ENCODE measurements at regions not wholly inside any gene's neighbourhood (a gene's known extent, or its start where the extent isn't known, plus 50 kb on each side); places are given as distances from the start of the nearest gene placed in this dataset.

GRCh38 chrX:43479850-43480249, 176.2 kb upstream of the MAOA start:
- Histone ChIP-seq H3K27me3 (ENCODE audit: insufficient read depth, low read length) (no peaks in the 10 kb centered on the region), H3K9me3 (ENCODE audit: low read length) (no peaks in the 10 kb centered on the region), H3K4me1 (ENCODE audit: insufficient read depth, low read length) (no peaks in the 10 kb centered on the region), H2AFZ (ENCODE audit: low read depth, low read length) (no peak overlapping the region), H3K36me3 (ENCODE audit: insufficient read depth, low read length) (no peaks in the 10 kb centered on the region), H3K4me3 (ENCODE audit: low read length) (no peak overlapping the region)

GRCh38 chrX:43481576-43481975, 174.5 kb upstream of the MAOA start:
- no peaks in the 10 kb centered on the region for H3K27me3 ChIP-seq (ENCODE audit: insufficient read depth, low read length)
- H3K36me3 ChIP-seq (ENCODE audit: insufficient read depth, low read length), result no peaks in the 10 kb centered on the region
- H3K4me1 ChIP-seq (ENCODE audit: insufficient read depth, low read length), result no peaks in the 10 kb centered on the region
- no peak overlapping the region for H2AFZ ChIP-seq (ENCODE audit: low read depth, low read length)
- no peaks in the 10 kb centered on the region for H3K9me3 ChIP-seq (ENCODE audit: low read length)
- no peak overlapping the region for H3K4me3 ChIP-seq (ENCODE audit: low read length)

- no peaks in the 10 kb centered on the region for H3K9me3 ChIP-seq (ENCODE audit: low read length)
- H3K36me3 ChIP-seq (ENCODE audit: insufficient read depth, low read length), result no peaks in the 10 kb centered on the region
- H2AFZ ChIP-seq (ENCODE audit: low read depth, low read length), result no peak overlapping the region
- no peak overlapping the region for H3K4me3 ChIP-seq (ENCODE audit: low read length)
- no peaks in the 10 kb centered on the region for H3K27me3 ChIP-seq (ENCODE audit: insufficient read depth, low read length)
- H3K4me1 ChIP-seq (ENCODE audit: insufficient read depth, low read length), result no peaks in the 10 kb centered on the region
These were observed 162.3 kb upstream of the MAOA start for GRCh38 chrX:43493756-43494155.

GRCh38 chrX:43500246-43500645, 155.9 kb upstream of the MAOA start:
- H3K36me3 ChIP-seq (ENCODE audit: insufficient read depth, low read length), result no peaks in the 10 kb centered on the region
- no peaks in the 10 kb centered on the region for H3K9me3 ChIP-seq (ENCODE audit: low read length)
- H3K27me3 ChIP-seq (ENCODE audit: insufficient read depth, low read length), result no peaks in the 10 kb centered on the region
- no peak overlapping the region for H2AFZ ChIP-seq (ENCODE audit: low read depth, low read length)
- H3K4me3 ChIP-seq (ENCODE audit: low read length), result no peak overlapping the region
- H3K4me1 ChIP-seq (ENCODE audit: insufficient read depth, low read length), result no peaks in the 10 kb centered on the region

GRCh38 chrX:43500996-43501694, 155.0 kb upstream of the MAOA start:
- no peaks in the 10 kb centered on the region for H3K27me3 ChIP-seq (ENCODE audit: insufficient read depth, low read length)

GRCh38 chrX:43504394-43504793, 151.7 kb upstream of the MAOA start:
- Histone ChIP-seq H3K4me1 (ENCODE audit: insufficient read depth, low read length) (no peaks in the 10 kb centered on the region), H3K4me3 (ENCODE audit: low read length) (no peak overlapping the region), H3K36me3 (ENCODE audit: insufficient read depth, low read length) (no peaks in the 10 kb centered on the region), H3K9me3 (ENCODE audit: low read length) (no peaks in the 10 kb centered on the region), H3K27me3 (ENCODE audit: insufficient read depth, low read length) (no peaks in the 10 kb centered on the region), H2AFZ (ENCODE audit: low read depth, low read length) (no peak overlapping the region)

More at GRCh38 chrX:43500996-43501694, 155.0 kb upstream of the MAOA start:
- no peaks in the 10 kb centered on the region for H3K4me1 ChIP-seq (ENCODE audit: insufficient read depth, low read length)
- no peak overlapping the region for H3K4me3 ChIP-seq (ENCODE audit: low read length)
- H3K9me3 ChIP-seq (ENCODE audit: low read length), result no peaks in the 10 kb centered on the region
- no peak overlapping the region for H2AFZ ChIP-seq (ENCODE audit: low read depth, low read length)
- H3K36me3 ChIP-seq (ENCODE audit: insufficient read depth, low read length), result no peaks in the 10 kb centered on the region

- Histone ChIP-seq H3K9me3 (ENCODE audit: low read length) (no peaks in the 10 kb centered on the region), H3K4me1 (ENCODE audit: insufficient read depth, low read length) (no peaks in the 10 kb centered on the region), H3K27me3 (ENCODE audit: insufficient read depth, low read length) (no peaks in the 10 kb centered on the region), H3K36me3 (ENCODE audit: insufficient read depth, low read length) (no peaks in the 10 kb centered on the region), H3K4me3 (ENCODE audit: low read length) (no peak overlapping the region), H2AFZ (ENCODE audit: low read depth, low read length) (no peak overlapping the region)
These were observed 150.3 kb upstream of the MAOA start for GRCh38 chrX:43505769-43506168.

GRCh38 chrX:43508694-43509093, 147.4 kb upstream of the MAOA start:
- Histone ChIP-seq H2AFZ (ENCODE audit: low read depth, low read length) (no peak overlapping the region), H3K9me3 (ENCODE audit: low read length) (no peaks in the 10 kb centered on the region), H3K4me1 (ENCODE audit: insufficient read depth, low read length) (no peaks in the 10 kb centered on the region), H3K4me3 (ENCODE audit: low read length) (no peak overlapping the region), H3K27me3 (ENCODE audit: insufficient read depth, low read length) (no peaks in the 10 kb centered on the region), H3K36me3 (ENCODE audit: insufficient read depth, low read length) (no peaks in the 10 kb centered on the region)

- H3K27me3 ChIP-seq (ENCODE audit: insufficient read depth, low read length), result no peaks in the 10 kb centered on the region
- no peak overlapping the region for H2AFZ ChIP-seq (ENCODE audit: low read depth, low read length)
These were observed 145.9 kb upstream of the MAOA start for GRCh38 chrX:43510209-43510608.

GRCh38 chrX:43513085-43513484, 143.0 kb upstream of the MAOA start:
- H3K36me3 ChIP-seq (ENCODE audit: insufficient read depth, low read length), result no peaks in the 10 kb centered on the region
- H3K4me1 ChIP-seq (ENCODE audit: insufficient read depth, low read length), result no peaks in the 10 kb centered on the region

More at GRCh38 chrX:43510209-43510608, 145.9 kb upstream of the MAOA start:
- Histone ChIP-seq H3K4me3 (ENCODE audit: low read length) (no peak overlapping the region), H3K4me1 (ENCODE audit: insufficient read depth, low read length) (no peaks in the 10 kb centered on the region), H3K36me3 (ENCODE audit: insufficient read depth, low read length) (no peaks in the 10 kb centered on the region), H3K9me3 (ENCODE audit: low read length) (no peaks in the 10 kb centered on the region)

GRCh38 chrX:43514820-43515219, 141.3 kb upstream of the MAOA start:
- Histone ChIP-seq H3K27me3 (ENCODE audit: insufficient read depth, low read length) (no peaks in the 10 kb centered on the region), H3K9me3 (ENCODE audit: low read length) (no peaks in the 10 kb centered on the region), H3K4me1 (ENCODE audit: insufficient read depth, low read length) (no peaks in the 10 kb centered on the region), H2AFZ (ENCODE audit: low read depth, low read length) (no peak overlapping the region), H3K36me3 (ENCODE audit: insufficient read depth, low read length) (no peaks in the 10 kb centered on the region), H3K4me3 (ENCODE audit: low read length) (no peak overlapping the region)

More at GRCh38 chrX:43513085-43513484, 143.0 kb upstream of the MAOA start:
- Histone ChIP-seq H3K27me3 (ENCODE audit: insufficient read depth, low read length) (no peaks in the 10 kb centered on the region), H3K9me3 (ENCODE audit: low read length) (no peaks in the 10 kb centered on the region), H2AFZ (ENCODE audit: low read depth, low read length) (no peak overlapping the region), H3K4me3 (ENCODE audit: low read length) (no peak overlapping the region)

- Histone ChIP-seq H3K4me1 (ENCODE audit: insufficient read depth, low read length) (no peaks in the 10 kb centered on the region), H3K36me3 (ENCODE audit: insufficient read depth, low read length) (no peaks in the 10 kb centered on the region), H3K27me3 (ENCODE audit: insufficient read depth, low read length) (peaks cover 2% of the 10 kb centered on the region), H3K4me3 (ENCODE audit: low read length) (no peak overlapping the region), H2AFZ (ENCODE audit: low read depth, low read length) (no peak overlapping the region), H3K9me3 (ENCODE audit: low read length) (no peaks in the 10 kb centered on the region)
These were observed 133.5 kb upstream of the MAOA start for GRCh38 chrX:43522582-43522981.

GRCh38 chrX:43525901-43526610, 130.0 kb upstream of the MAOA start:
- H2AFZ ChIP-seq (ENCODE audit: low read depth, low read length), result no peak overlapping the region
- no peaks in the 10 kb centered on the region for H3K36me3 ChIP-seq (ENCODE audit: insufficient read depth, low read length)
- H3K4me3 ChIP-seq (ENCODE audit: low read length), result no peak overlapping the region
- H3K4me1 ChIP-seq (ENCODE audit: insufficient read depth, low read length), result no peaks in the 10 kb centered on the region
- H3K27me3 ChIP-seq (ENCODE audit: insufficient read depth, low read length), result no peaks in the 10 kb centered on the region
- no peaks in the 10 kb centered on the region for H3K9me3 ChIP-seq (ENCODE audit: low read length)

All from neuron (in vitro differentiated cells).